HCT116 (cell line): ENCODE measurements at regions not wholly inside any gene's neighbourhood (a gene's known extent, or its start where the extent isn't known, plus 50 kb on each side); places are given as distances from the start of the nearest gene placed in this dataset.

Experiments used
- ATAC-seq: fragments of 200-7000 bp; cut with Tn5 transposase; 2 replicates; pipeline ENCODE4 v1.9.1; 2020; ENCODE audit warnings: mild to moderate bottlenecking, moderate library complexity
- BruUV-seq: library from RNA; stranded (reverse); fragments of 400-500 nt; replicated peaks from 2 replicates; lab custom pipeline; 2021; lab: Mats Ljungman, UMichigan
- CTCF ChIA-PET: fragments of 300-600 bp; sonication (Branson Sonifier 250); formaldehyde crosslinking; loops from one replicate; lab custom pipeline; 2021; ENCODE audit warnings: antibody characterized with exemption; lab: Charles Lee
- POLR2A ChIA-PET: fragments of 300-600, 350-600 bp; sonication (Branson Sonifier 250); formaldehyde crosslinking; loops from one replicate; lab custom pipeline; 2021; ENCODE audit warnings: antibody characterized with exemption; lab: Charles Lee
- RAD21 ChIA-PET, 2 experiments: fragments of 300-600 bp; sonication (Branson Sonifier 250); formaldehyde crosslinking; loops; one replicate each; lab custom pipeline; 2023; ENCODE audit warnings: low total read pairs in 2 of 2; ENCODE audit not compliant: uncharacterized antibody in 2 of 2, unreplicated experiment in 2 of 2, low non-redundant PET in 1 of 2; lab: Charles Lee
- DNase-seq: peaks from one replicate; pipeline ENCODE4 v3.0.0-alpha.2; 2010; ENCODE audit warnings: low read depth, low spot score
- H2AFZ ChIP-seq: fragments of 200-600 bp; shearing (Covaris generic), sonication (generic); 2 replicates; pipeline ENCODE4 v1.6.1; 2017; ENCODE audit warnings: low read depth, mixed run types, mixed read lengths, antibody characterized with exemption, low read length; ENCODE audit not compliant: poor library complexity, severe bottlenecking
- H3K27ac ChIP-seq: 2 replicates; pipeline ENCODE4 v1.5.1; 2012; ENCODE audit warnings: low read depth, low read length
- H3K27me3 ChIP-seq: fragments of 200-600 bp; sonication (generic); 2 replicates; pipeline ENCODE4 v1.6.1; 2016; ENCODE audit warnings: mixed run types, low read length, mixed read lengths; ENCODE audit not compliant: insufficient read depth
- H3K36me3 ChIP-seq, 2 experiments: fragments of 200-500 bp in 1 of 2; fragments of 200-600 bp in 1 of 2; sonication (Bioruptor generic) in 1 of 2; sonication (generic) in 1 of 2; 2 replicates each; pipeline versions ENCODE4 v1.5.1 to v1.6.1; 2014 to 2016; ENCODE audit warnings: low read length in 2 of 2, inconsistent platforms in 1 of 2, mixed read lengths in 1 of 2, mixed run types in 1 of 2; ENCODE audit not compliant: insufficient read depth in 2 of 2, control insufficient read depth in 1 of 2
- H3K4me1 ChIP-seq, 2 experiments: fragments of 200-600 bp in 1 of 2; sonication (generic) in 1 of 2; 2 replicates each; pipeline versions ENCODE4 v1.5.1 to v1.6.1; 2012 to 2017; ENCODE audit warnings: low read length in 2 of 2, inconsistent platforms in 1 of 2, mild to moderate bottlenecking in 1 of 2, mixed read lengths in 1 of 2, mixed run types in 1 of 2, moderate library complexity in 1 of 2; ENCODE audit not compliant: insufficient read depth in 2 of 2, control insufficient read depth in 1 of 2
- H3K4me2 ChIP-seq: fragments of 200-600 bp; sonication (generic); 2 replicates; pipeline ENCODE4 v1.6.1; 2017; ENCODE audit warnings: mixed run types, low read length, mixed read lengths
- H3K4me3 ChIP-seq, 2 experiments: fragments of 200-600 bp in 1 of 2; sonication (generic) in 1 of 2; replicated peaks in 1 of 2; 2 replicates each; pipeline ENCODE4 v1.5.1; 2011 to 2016; ENCODE audit warnings: low read length in 2 of 2, control low read depth in 1 of 2, low read depth in 1 of 2, mild to moderate bottlenecking in 1 of 2, mixed read lengths in 1 of 2, mixed run types in 1 of 2
- H3K79me2 ChIP-seq: fragments of 200-600 bp; sonication (generic); 2 replicates; pipeline ENCODE4 v1.6.1; 2017; ENCODE audit warnings: mild to moderate bottlenecking, mixed run types, low read length, moderate library complexity, mixed read lengths; ENCODE audit not compliant: insufficient read depth
- H3K9ac ChIP-seq: fragments of 200-600 bp; sonication (generic); 2 replicates; pipeline ENCODE4 v1.6.1; 2016; ENCODE audit warnings: low read length, mixed read lengths
- H3K9me2 ChIP-seq: fragments of 200-600 bp; sonication (generic), shearing (Covaris generic); 2 replicates; pipeline ENCODE4 v1.6.1; 2017; ENCODE audit warnings: mixed run types, mild to moderate bottlenecking, moderate library complexity; ENCODE audit not compliant: insufficient read depth
- H3K9me3 ChIP-seq, 2 experiments: fragments of 200-500 bp in 1 of 2; fragments of 200-600 bp in 1 of 2; sonication (Bioruptor generic) in 1 of 2; sonication (generic) in 1 of 2; 2 replicates each; pipeline ENCODE4 v1.6.1; 2014 to 2017; ENCODE audit warnings: low read length in 2 of 2, mixed read lengths in 2 of 2, inconsistent platforms in 1 of 2, low read depth in 1 of 2, mild to moderate bottlenecking in 1 of 2, mixed run types in 1 of 2, moderate library complexity in 1 of 2; ENCODE audit not compliant: control insufficient read depth in 1 of 2, insufficient read depth in 1 of 2
- H4K20me1 ChIP-seq: fragments of 200-600 bp; sonication (generic), shearing (Covaris generic); 2 replicates; pipeline ENCODE4 v1.6.1; 2017; ENCODE audit warnings: mixed run types, mild to moderate bottlenecking, moderate library complexity; ENCODE audit not compliant: insufficient read depth
- ATF3 ChIP-seq: IDR thresholded peaks from 2 replicates; pipeline ENCODE4 v1.6.1; 2012
- CBX3 ChIP-seq: IDR thresholded peaks from 2 replicates; pipeline ENCODE4 v1.6.1; 2012; ENCODE audit warnings: low read depth
- CTCF ChIP-seq, 3 experiments: fragments of 200-600 bp in 1 of 3; sonication (generic) in 1 of 3; IDR thresholded peaks in 2 of 3; conservative IDR thresholded peaks in 1 of 3; 2 replicates each; pipeline ENCODE4 v1.5.1; 2012 to 2017; ENCODE audit warnings: low read depth in 2 of 3, low read length in 2 of 3, antibody characterized with exemption in 1 of 3, borderline replicate concordance in 1 of 3, control low read depth in 1 of 3, mild to moderate bottlenecking in 1 of 3, mixed read lengths in 1 of 3, mixed run types in 1 of 3, moderate library complexity in 1 of 3; ENCODE audit not compliant: insufficient read depth in 1 of 3
- ELF1 ChIP-seq: IDR thresholded peaks from 2 replicates; pipeline ENCODE4 v1.6.1; 2012; ENCODE audit warnings: low read depth, borderline replicate concordance
- EZH2 ChIP-seq: fragments of 200-600 bp; sonication (generic); IDR thresholded peaks from 2 replicates; pipeline ENCODE4 v1.6.1; 2017; ENCODE audit warnings: antibody characterized with exemption, mixed run types
- FOSL1 ChIP-seq: IDR thresholded peaks from 2 replicates; pipeline ENCODE4 v1.6.1; 2012; ENCODE audit warnings: low read depth
- MAX ChIP-seq: IDR thresholded peaks from 2 replicates; pipeline ENCODE4 v1.6.1; 2012
- POLR2A ChIP-seq: IDR thresholded peaks from 2 replicates; pipeline ENCODE4 v1.7.0; 2011; ENCODE audit warnings: borderline replicate concordance; ENCODE audit not compliant: insufficient read depth, insufficient read length; ENCODE audit errors: extremely low read depth
- POLR2AphosphoS5 ChIP-seq: IDR thresholded peaks from 2 replicates; pipeline ENCODE4 v1.6.1; 2011; ENCODE audit warnings: mild to moderate bottlenecking, low read depth, low read length, moderate library complexity
- RAD21 ChIP-seq: IDR thresholded peaks from 2 replicates; pipeline ENCODE4 v1.6.1; 2012; ENCODE audit warnings: low read depth, mild to moderate bottlenecking
- REST ChIP-seq: IDR thresholded peaks from 2 replicates; pipeline ENCODE4 v1.6.1; 2012; ENCODE audit warnings: low read depth
- SIN3A ChIP-seq: IDR thresholded peaks from 2 replicates; pipeline ENCODE4 v1.6.1; 2012; ENCODE audit warnings: low read depth
- SP1 ChIP-seq: IDR thresholded peaks from 2 replicates; pipeline ENCODE4 v1.6.1; 2012; ENCODE audit warnings: low read depth
- SRF ChIP-seq: IDR thresholded peaks from 2 replicates; pipeline ENCODE4 v1.6.1; 2012; ENCODE audit warnings: low read depth
- TCF7L2 ChIP-seq: IDR thresholded peaks from 2 replicates; pipeline ENCODE4 v1.7.0; 2011; ENCODE audit warnings: borderline replicate concordance, inconsistent platforms; ENCODE audit not compliant: insufficient read depth, insufficient read length; ENCODE audit errors: extremely low read depth
- YY1 ChIP-seq: IDR thresholded peaks from 2 replicates; pipeline ENCODE4 v1.6.1; 2011; ENCODE audit warnings: low read length, low read depth, moderate library complexity, mild to moderate bottlenecking; ENCODE audit not compliant: insufficient replicate concordance; ENCODE audit errors: extremely low read depth
- ZBTB33 ChIP-seq: IDR thresholded peaks from 2 replicates; pipeline ENCODE4 v1.6.1; 2011; ENCODE audit warnings: mild to moderate bottlenecking, low read length, moderate library complexity; ENCODE audit not compliant: insufficient replicate concordance; ENCODE audit errors: extremely low read depth
- ZFX ChIP-seq: fragments of 450-650 bp; IDR thresholded peaks from 2 replicates; pipeline ENCODE4 v1.6.1; 2017
- ZNF274 ChIP-seq: fragments of 200-500 bp; sonication (Bioruptor generic); IDR thresholded peaks from 2 replicates; pipeline ENCODE4 v1.6.1; 2014; ENCODE audit warnings: mild to moderate bottlenecking, low read depth, low read length, inconsistent platforms
- intact Hi-C: fragments of 100-400 bp; cut with micrococcal nuclease; formaldehyde crosslinking; loops from 2 replicates; pipeline ENCODE4 v1.10.0; 2022

GRCh38 chr10:21011433-21012018 is 114.4 kb upstream of the NEBL start:
- TF ChIP-seq ZFX (no peak), ZBTB33 (no peak), YY1 (no peak), SRF (no peak), TCF7L2 (no peak), CTCF (IDR thresholded peaks at IDR 0.05 in 2 of 3, conservative IDR thresholded peaks at IDR 0.05 in 1 of 3; ENCODE audit: borderline replicate concordance in 1 of 3, insufficient read depth in 1 of 3, low read depth in 2 of 3, low read length in 2 of 3) (no peak), ELF1 (no peak), POLR2AphosphoS5 (no peak), RAD21 (no peak), REST (no peak), SP1 (no peak), ATF3 (no peak), EZH2 (no peak), FOSL1 (no peak), MAX (no peak), POLR2A (no peak), ZNF274 (no peak), CBX3 (no peak), SIN3A (no peak)
- H2AFZ ChIP-seq: no peak overlapping the region
- no peaks in the 10 kb centered on the region for H3K36me3 ChIP-seq
- no peaks in the 10 kb centered on the region for H4K20me1 ChIP-seq
- no peaks in the 10 kb centered on the region for H3K9me2 ChIP-seq
- ATAC-seq (no peak), DNase-seq (no peak)
- H3K79me2 ChIP-seq: no peaks in the 10 kb centered on the region
- POLR2A ChIA-PET: no interaction called here
- no peaks in the 10 kb centered on the region for H3K4me1 ChIP-seq
- no peak overlapping the region for H3K4me3 ChIP-seq
- no peaks in the 10 kb centered on the region for H3K9me3 ChIP-seq
- no peak overlapping the region for H3K27ac ChIP-seq
- no peaks in the 10 kb centered on the region for H3K27me3 ChIP-seq
- RAD21 ChIA-PET: no interaction called here
- no peak overlapping the region for H3K4me2 ChIP-seq
- BruUV-seq: no TSS peak
- no peak overlapping the region for H3K9ac ChIP-seq
- intact Hi-C loops: no loop called here
- CTCF ChIA-PET: no interaction called here
